Activated gamma-delta T cell treated with anti-CD3 and anti-CD28 coated beads, Interleukin-2, amount 50 U/mL, for 16 hours (primary cell): ENCODE measurements at regions not wholly inside any gene's neighbourhood (a gene's known extent, or its start where the extent isn't known, plus 50 kb on each side); places are given as distances from the start of the nearest gene placed in this dataset.

Experiments
- DNase-seq: peaks from one replicate; pipeline ENCODE4 v3.0.0-alpha.2; 2020; ENCODE audit warnings: low read depth

- no peak for DNase-seq
Measured at GRCh38 chr14:97592341-97592980, 795.3 kb downstream of the VRK1 start.

- DNase-seq: no peak
Measured at GRCh38 chr14:97594306-97594705, 797.1 kb downstream of the VRK1 start.

GRCh38 chr14:97602438-97603117, 805.4 kb downstream of the VRK1 start:
- DNase-seq: peak; percentile 44

GRCh38 chr14:97603201-97603600, 806.0 kb downstream of the VRK1 start:
- DNase-seq: peak; percentile 23

GRCh38 chr14:97604731-97605130, 807.5 kb downstream of the VRK1 start:
- DNase-seq: no peak

- no peak for DNase-seq
Measured at GRCh38 chr14:97618401-97618800, 821.2 kb downstream of the VRK1 start.

- no peak for DNase-seq
Measured at GRCh38 chr14:97618917-97619690, 821.9 kb downstream of the VRK1 start.

- no peak for DNase-seq
Measured at GRCh38 chr14:97620066-97620465, 822.9 kb downstream of the VRK1 start.

- DNase-seq: no peak
Measured at GRCh38 chr14:97624985-97625384, 827.8 kb downstream of the VRK1 start.

GRCh38 chr14:97625477-97625876, 828.3 kb downstream of the VRK1 start:
- no peak for DNase-seq

- no peak for DNase-seq
Measured at GRCh38 chr14:97626088-97626487, 828.9 kb downstream of the VRK1 start.

- DNase-seq: no peak
Measured at GRCh38 chr14:97630249-97630648, 833.1 kb downstream of the VRK1 start.

- DNase-seq: no peak
Measured at GRCh38 chr14:97633131-97633738, 836.1 kb downstream of the VRK1 start.

- DNase-seq: peak; percentile 7
Measured at GRCh38 chr14:97634751-97635150, 837.6 kb downstream of the VRK1 start.

- DNase-seq: no peak
Measured at GRCh38 chr14:97638864-97639263, 841.7 kb downstream of the VRK1 start.

- no peak for DNase-seq
Measured at GRCh38 chr14:97640031-97640430, 842.8 kb downstream of the VRK1 start.

GRCh38 chr14:97641827-97642226, 844.6 kb downstream of the VRK1 start:
- DNase-seq: no peak

- DNase-seq: no peak
Measured at GRCh38 chr14:97642631-97643030, 845.4 kb downstream of the VRK1 start.

GRCh38 chr14:97644365-97644764, 847.2 kb downstream of the VRK1 start:
- DNase-seq: no peak

- no peak for DNase-seq
Measured at GRCh38 chr14:97649752-97650151, 852.6 kb downstream of the VRK1 start.

- no peak for DNase-seq
Measured at GRCh38 chr14:97655169-97655948, 858.2 kb downstream of the VRK1 start.

GRCh38 chr14:97657609-97658008, 860.4 kb downstream of the VRK1 start:
- no peak for DNase-seq
